H1 (cell line): ENCODE measurements at regions not wholly inside any gene's neighbourhood (a gene's known extent, or its start where the extent isn't known, plus 50 kb on each side); places are given as distances from the start of the nearest gene placed in this dataset.

ENCODE experiments used
- CTCF ChIA-PET: fragments of 300-600 bp; sonication (Branson Sonifier 250); formaldehyde crosslinking; loops from one replicate; lab custom pipeline; 2021; ENCODE audit not compliant: partially characterized antibody; lab: Charles Lee
- POLR2A ChIA-PET: fragments of 300-600 bp; sonication (Branson Sonifier 250); formaldehyde crosslinking; loops from one replicate; lab custom pipeline; 2021; ENCODE audit warnings: inconsistent platforms; ENCODE audit not compliant: partially characterized antibody; lab: Charles Lee
- DNase-seq, 2 experiments: peaks; one replicate each; pipeline versions ENCODE4 v3.0.0 to v3.0.0-alpha.2; 2010 to 2022; ENCODE audit warnings: low spot score in 2 of 2, low read depth in 1 of 2, mixed read lengths in 1 of 2
- FAIRE-seq: peaks from 2 replicates; lab custom pipeline; 2011; peaks lifted over from hg19 to GRCh38; lab: Jason Lieb, UNC
- H2AFZ ChIP-seq: 2 replicates; pipeline ENCODE4 v1.8.1; 2012; ENCODE audit warnings: low read length, inconsistent platforms
- H2AK5ac ChIP-seq: 2 replicates; pipeline ENCODE4 v1.6.1; 2013; ENCODE audit warnings: low read depth, low read length
- H2BK120ac ChIP-seq: replicated peaks from 2 replicates; pipeline ENCODE3; 2013; ENCODE audit warnings: low read depth, low read length, inconsistent platforms
- H2BK12ac ChIP-seq: 2 replicates; pipeline ENCODE4 v1.6.1; 2013; ENCODE audit warnings: low read depth, low read length
- H2BK15ac ChIP-seq: 2 replicates; pipeline ENCODE4 v1.6.1; 2013; ENCODE audit warnings: low read length
- H2BK20ac ChIP-seq: 2 replicates; pipeline ENCODE4 v1.6.1; 2013; ENCODE audit warnings: low read length
- H2BK5ac ChIP-seq: 2 replicates; pipeline ENCODE4 v1.6.1; 2013; ENCODE audit warnings: low read depth, low read length
- H3K14ac ChIP-seq: 2 replicates; pipeline ENCODE4 v1.6.1; 2013; ENCODE audit warnings: inconsistent platforms; ENCODE audit not compliant: insufficient read length
- H3K18ac ChIP-seq: 2 replicates; pipeline ENCODE4 v1.6.1; 2013; ENCODE audit warnings: low read length; ENCODE audit errors: extremely low read depth
- H3K23ac ChIP-seq: 2 replicates; pipeline ENCODE4 v1.6.1; 2013; ENCODE audit warnings: inconsistent platforms; ENCODE audit not compliant: insufficient read length
- H3K23me2 ChIP-seq: 2 replicates; pipeline ENCODE4 v1.6.1; 2013; ENCODE audit warnings: low read depth, low read length
- H3K27ac ChIP-seq: 2 replicates; pipeline ENCODE4 v1.6.1; 2011; ENCODE audit warnings: low read depth, low read length, inconsistent platforms
- H3K27me3 ChIP-seq, 4 experiments: replicated peaks in 1 of 4; 1 replicate in 1 of 4; 2 replicates in 3 of 4; pipeline versions ENCODE4 v1.6.1 to v1.8.1; 2011 to 2013; ENCODE audit warnings: low read length in 3 of 4, mild to moderate bottlenecking in 3 of 4, inconsistent platforms in 2 of 4, mixed read lengths in 2 of 4, moderate library complexity in 1 of 4; ENCODE audit not compliant: control insufficient read depth in 3 of 4, insufficient read depth in 3 of 4; ENCODE audit errors: extremely low read depth in 1 of 4
- H3K36me3 ChIP-seq, 4 experiments: 2 replicates each; pipeline versions ENCODE4 v1.6.1 to v1.8.1; 2011 to 2013; ENCODE audit warnings: mild to moderate bottlenecking in 4 of 4, low read length in 3 of 4, moderate library complexity in 2 of 4, control low read depth in 1 of 4, inconsistent platforms in 1 of 4; ENCODE audit not compliant: insufficient read depth in 4 of 4, control insufficient read depth in 2 of 4
- H3K4ac ChIP-seq: replicated peaks from 2 replicates; pipeline ENCODE3; 2013; ENCODE audit warnings: low read length, low read depth, mixed read lengths, inconsistent platforms; ENCODE audit not compliant: insufficient read length
- H3K4me1 ChIP-seq, 4 experiments: replicated peaks in 1 of 4; 1 replicate in 1 of 4; 2 replicates in 3 of 4; pipeline versions ENCODE4 v1.6.1 to v1.8.1; 2011 to 2013; ENCODE audit warnings: low read length in 3 of 4, inconsistent platforms in 2 of 4, mixed read lengths in 1 of 4; ENCODE audit not compliant: insufficient read depth in 4 of 4, control insufficient read depth in 3 of 4
- H3K4me2 ChIP-seq, 2 experiments: 2 replicates each; pipeline versions ENCODE4 v1.6.1 to v1.8.1; 2011 to 2013; ENCODE audit warnings: low read depth in 2 of 2, low read length in 2 of 2, control low read depth in 1 of 2, inconsistent platforms in 1 of 2, mild to moderate bottlenecking in 1 of 2; ENCODE audit not compliant: insufficient read depth in 1 of 2
- H3K4me3 ChIP-seq, 4 experiments: fragments of 200-600, 300-600 bp in 1 of 4; sonication (generic), shearing (Covaris generic), sonication (Bioruptor Twin) in 1 of 4; 2 replicates each; pipeline versions ENCODE4 v1.5.1 to v1.8.1; 2011 to 2016; ENCODE audit warnings: low read length in 4 of 4, low read depth in 3 of 4, control low read depth in 2 of 4, inconsistent platforms in 2 of 4, mild to moderate bottlenecking in 2 of 4, mixed read lengths in 1 of 4, moderate library complexity in 1 of 4; ENCODE audit not compliant: insufficient read depth in 2 of 4; ENCODE audit errors: extremely low read depth in 1 of 4
- H3K56ac ChIP-seq: replicated peaks from 2 replicates; pipeline ENCODE3; 2013; ENCODE audit warnings: low read depth, mild to moderate bottlenecking, mixed read lengths, low read length, inconsistent platforms; ENCODE audit not compliant: insufficient read length
- H3K79me1 ChIP-seq: 2 replicates; pipeline ENCODE4 v1.6.1; 2013; ENCODE audit warnings: low read depth, low read length, control low read depth
- H3K79me2 ChIP-seq, 2 experiments: 2 replicates each; pipeline versions ENCODE4 v1.6.1 to v1.8.1; 2012 to 2013; ENCODE audit warnings: low read length in 2 of 2, mild to moderate bottlenecking in 2 of 2, inconsistent platforms in 1 of 2; ENCODE audit not compliant: insufficient read depth in 2 of 2, control insufficient read depth in 1 of 2
- H3K9ac ChIP-seq, 4 experiments: replicated peaks in 1 of 4; 1 replicate in 1 of 4; 2 replicates in 3 of 4; pipeline versions ENCODE4 v1.6.1 to v1.8.1; 2011 to 2013; ENCODE audit warnings: low read depth in 3 of 4, low read length in 3 of 4, control low read depth in 2 of 4, mild to moderate bottlenecking in 2 of 4, moderate library complexity in 2 of 4, inconsistent platforms in 1 of 4; ENCODE audit errors: extremely low read depth in 1 of 4
- H3K9me3 ChIP-seq, 2 experiments: 2 replicates each; pipeline versions ENCODE4 v1.6.1 to v1.8.1; 2012 to 2013; ENCODE audit warnings: mild to moderate bottlenecking in 2 of 2, moderate library complexity in 2 of 2, control low read depth in 1 of 2, inconsistent platforms in 1 of 2, low read depth in 1 of 2, low read length in 1 of 2, mixed read lengths in 1 of 2; ENCODE audit not compliant: insufficient read depth in 2 of 2
- H4K20me1 ChIP-seq, 2 experiments: replicated peaks in 1 of 2; 2 replicates each; pipeline versions ENCODE3 to v1.8.1; 2011 to 2013; ENCODE audit warnings: inconsistent platforms in 2 of 2, low read length in 2 of 2, mild to moderate bottlenecking in 1 of 2; ENCODE audit not compliant: insufficient read depth in 2 of 2, control insufficient read depth in 1 of 2
- H4K5ac ChIP-seq: 2 replicates; pipeline ENCODE4 v1.6.1; 2013; ENCODE audit warnings: low read length, low read depth, mixed read lengths, inconsistent platforms; ENCODE audit not compliant: insufficient read length
- H4K8ac ChIP-seq: 2 replicates; pipeline ENCODE4 v1.8.0; 2013; ENCODE audit warnings: mild to moderate bottlenecking, moderate library complexity, low read length, inconsistent platforms; ENCODE audit not compliant: insufficient read depth; ENCODE audit errors: extremely low read depth
- H4K91ac ChIP-seq: replicated peaks from 2 replicates; pipeline ENCODE3; 2013; ENCODE audit warnings: low read length, mixed read lengths, inconsistent platforms; ENCODE audit not compliant: insufficient read length
- E2F6 ChIP-seq: IDR thresholded peaks from 2 replicates; pipeline ENCODE4 v1.6.1; 2012; ENCODE audit warnings: inconsistent platforms
- FOSL1 ChIP-seq: IDR thresholded peaks from 2 replicates; pipeline ENCODE4 v1.6.1; 2011; ENCODE audit warnings: mild to moderate bottlenecking, low read depth, low read length, moderate library complexity; ENCODE audit not compliant: insufficient read depth
- SIX5 ChIP-seq: IDR thresholded peaks from 2 replicates; pipeline ENCODE4 v1.6.1; 2011; ENCODE audit warnings: mild to moderate bottlenecking, low read depth, low read length
- WGBS, 2 experiments: shearing (Covaris generic) in 1 of 2; methylation state at CpG; one replicate each; pipeline versions ENCODE4 v1.1.6 to v1.1.7; 2013 to 2015; ENCODE audit warnings: low lambda C conversion rate in 2 of 2, mixed read lengths in 2 of 2, inconsistent platforms in 1 of 2, low coverage in 1 of 2, missing lambda C conversion rate in 1 of 2; ENCODE audit not compliant: insufficient replicate concordance in 2 of 2, insufficient coverage in 1 of 2, insufficient read length in 1 of 2; ENCODE audit errors: extremely low coverage in 1 of 2, missing lambda C conversion rate in 1 of 2; 5-methylcytosine and 5-hydroxymethylcytosine counted together

- Histone ChIP-seq H2AFZ (no peak overlapping the region), H3K23ac (no peak overlapping the region), H3K23me2 (no peaks in the 10 kb centered on the region), H3K9ac (no peak overlapping the region), H3K4me3 (no peak overlapping the region), H3K27ac (no peak overlapping the region), H3K14ac (no peak overlapping the region), H3K4me2 (no peak overlapping the region), H3K36me3 (no peaks in the 10 kb centered on the region), H3K4me1 (no peaks in the 10 kb centered on the region), H3K18ac (no peak overlapping the region), H3K56ac (no peak overlapping the region), H3K79me2 (no peaks in the 10 kb centered on the region), H2BK120ac (no peak overlapping the region), H3K9me3 (no peaks in the 10 kb centered on the region), H3K4ac (no peak overlapping the region), H2BK15ac (no peak overlapping the region), H2AK5ac (no peak overlapping the region), H4K91ac (no peak overlapping the region), H4K8ac (no peak overlapping the region), H2BK12ac (no peak overlapping the region), H3K27me3 (peaks cover 0 to 1% (median 0%) of the 10 kb centered on the region in 4 experiments; a peak in 1 of 7 replicates), H4K5ac (no peak overlapping the region), H4K20me1 (no peaks in the 10 kb centered on the region), H2BK5ac (no peak overlapping the region), H2BK20ac (no peak overlapping the region), H3K79me1 (no peaks in the 10 kb centered on the region)
- CTCF ChIA-PET = interaction anchor here (0.6 to 0.7 kb wide), 3 partner anchors 57 to 693 kb away, joined by 3 read pairs; no protein-coding TSS in a partner anchor
- FAIRE-seq (no peak), DNase-seq (no peak)
- WGBS, 2 experiments = 85% methylated on average over 1 of the region's 1 CpG; no CpG with 5 or more reads in 1 of the 2 experiments
- POLR2A ChIA-PET = no interaction called here
- TF ChIP-seq SIX5 (no peak), E2F6 (no peak), FOSL1 (no peak)
Observed at GRCh38 chr1:68571454-68572235, 74.8 kb upstream of the DEPDC1 start.
